H4 (cell line): ENCODE measurements at regions not wholly inside any gene's neighbourhood (a gene's known extent, or its start where the extent isn't known, plus 50 kb on each side); places are given as distances from the start of the nearest gene placed in this dataset.
"Not testable (repeated sequence)": the region's sequence is repeated elsewhere in the genome, so short reads cannot be mapped to it uniquely, and the experiment has no call there.

Experiments used
- DNase-seq: peaks from one replicate; pipeline ENCODE4 v3.0.0-alpha.2; 2015; ENCODE audit warnings: low spot score

DNA sequence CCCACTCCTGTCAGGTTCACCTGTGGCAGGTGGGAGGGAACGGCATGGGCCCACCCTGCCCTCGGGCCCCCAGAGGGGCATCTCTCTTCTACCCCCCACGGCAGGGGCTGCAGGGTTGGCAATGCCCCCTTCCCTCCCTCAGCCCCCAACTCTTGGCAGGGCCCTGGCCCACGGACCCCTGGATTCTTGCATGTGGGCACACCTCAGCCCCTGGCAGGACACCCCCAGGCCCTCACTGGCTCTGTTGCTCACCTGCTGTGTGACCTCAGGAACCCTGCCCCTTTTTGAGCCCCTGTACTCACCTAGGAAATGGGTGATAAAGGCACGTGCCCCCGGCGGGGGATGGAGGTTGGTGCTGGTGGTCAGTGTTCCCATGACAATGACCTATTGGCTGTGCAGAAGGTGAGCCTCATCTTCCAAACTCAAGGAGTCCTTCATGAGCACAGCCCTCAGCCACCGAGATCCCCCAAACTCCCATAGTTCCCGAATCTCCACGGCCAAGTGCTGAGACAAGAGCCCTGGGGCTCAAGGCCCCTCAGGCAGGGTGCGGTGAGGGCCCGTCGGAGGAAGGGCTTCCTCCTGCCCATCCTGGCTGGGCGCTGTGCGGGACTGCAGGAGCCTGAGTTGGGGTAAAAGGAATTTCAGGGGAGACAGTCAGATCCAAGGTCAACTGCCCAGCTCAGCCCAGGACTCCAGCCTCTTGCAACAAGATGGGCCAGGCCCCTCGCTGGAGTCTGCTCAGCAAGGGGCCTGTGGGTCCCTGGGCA, 198.2 kb downstream of the IGLL1 start:
- no peak for DNase-seq

DNA sequence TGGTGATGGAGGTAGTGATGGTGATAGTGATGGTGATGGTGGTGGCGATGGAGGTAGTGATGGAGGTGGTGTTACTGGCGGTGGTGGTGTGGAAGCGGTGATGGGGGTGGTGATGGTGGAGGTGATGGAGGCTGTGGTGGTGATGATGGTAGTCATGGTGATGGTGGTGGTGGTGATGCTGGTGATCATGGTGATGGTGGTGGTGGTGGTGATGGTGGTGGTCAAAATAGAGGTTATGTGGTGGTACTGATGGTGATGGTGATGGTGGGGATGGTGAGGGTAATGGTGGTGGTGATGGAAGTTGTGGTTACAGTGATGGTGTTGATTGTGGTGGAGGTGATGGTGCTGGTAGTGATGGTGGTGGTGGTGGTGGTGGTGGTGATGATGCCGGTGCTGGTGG, 199.2 kb downstream of the IGLL1 start:
- no peak for DNase-seq

DNA sequence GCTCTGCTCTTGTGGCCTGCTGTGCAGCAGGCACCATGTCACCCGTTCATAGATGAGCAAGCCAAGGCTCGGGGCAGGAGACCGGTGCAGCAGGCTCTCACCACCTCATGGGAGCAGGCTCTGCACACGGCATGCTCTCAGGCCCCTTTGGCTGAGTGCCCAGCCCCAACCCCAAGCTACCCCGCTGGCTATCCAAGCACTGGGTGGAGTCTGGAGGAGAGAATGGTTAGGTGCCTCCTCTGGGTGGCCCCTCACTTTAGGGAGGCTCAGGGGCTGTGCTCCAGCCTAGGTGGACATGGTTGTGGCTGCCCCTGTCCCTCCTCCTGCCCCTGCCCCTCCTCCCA, 199.9 kb downstream of the IGLL1 start:
- no peak for DNase-seq

DNA sequence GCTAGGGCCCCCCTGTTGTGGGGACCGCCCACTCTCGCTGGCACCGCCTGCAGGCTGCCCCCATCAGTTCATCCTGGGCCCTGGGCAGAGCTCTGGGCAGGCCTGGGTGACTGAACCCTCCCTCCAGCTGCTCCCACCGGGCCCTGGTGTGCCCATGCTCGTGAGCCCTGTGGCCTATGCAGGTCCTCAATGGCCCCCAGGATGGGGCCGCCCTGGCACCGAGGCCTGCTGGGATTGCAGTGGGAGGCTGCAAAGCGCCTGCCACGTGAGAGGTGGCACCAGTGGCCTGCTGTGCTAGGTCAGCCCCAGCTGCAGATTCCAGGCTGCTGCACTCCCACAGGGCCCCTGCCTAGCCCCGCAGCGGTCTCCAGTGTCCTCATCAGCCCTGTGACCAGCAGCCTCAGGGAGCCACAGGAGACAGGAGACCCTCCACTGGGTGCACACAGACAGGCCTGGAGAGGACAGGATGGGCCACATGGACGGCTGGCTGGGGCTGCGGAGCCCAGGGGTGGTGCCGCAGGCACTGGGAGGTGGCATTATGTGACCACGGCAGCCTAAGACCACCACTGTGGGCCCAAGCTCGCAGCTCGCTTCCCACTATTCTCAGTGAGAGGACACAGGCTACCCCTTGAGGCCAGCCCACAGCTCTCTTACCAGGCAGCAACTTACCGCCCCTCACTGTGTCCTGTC, 199.4 kb downstream of the BCR start:
- DNase-seq = not testable (repeated sequence)

DNA sequence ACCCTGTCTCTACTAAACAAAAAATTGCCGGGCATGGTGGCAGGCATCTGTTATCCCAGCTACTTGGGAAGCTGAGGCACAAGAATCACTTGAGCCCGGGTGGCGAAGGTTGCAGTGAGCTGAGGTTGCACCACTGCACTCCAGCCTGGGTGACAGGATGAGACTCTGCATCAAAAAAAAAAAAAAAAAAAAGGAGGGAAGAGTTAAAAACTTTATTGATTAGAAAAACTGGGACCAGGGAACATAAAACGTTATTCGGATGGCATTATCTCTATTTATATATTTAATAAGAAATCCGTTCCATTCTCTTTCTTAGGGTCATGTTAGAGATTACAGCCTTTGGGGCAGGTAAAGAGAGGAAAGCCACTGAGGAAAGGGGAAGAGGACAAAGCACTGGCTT, 197.5 kb downstream of the BCR start:
- DNase-seq = no peak

DNA sequence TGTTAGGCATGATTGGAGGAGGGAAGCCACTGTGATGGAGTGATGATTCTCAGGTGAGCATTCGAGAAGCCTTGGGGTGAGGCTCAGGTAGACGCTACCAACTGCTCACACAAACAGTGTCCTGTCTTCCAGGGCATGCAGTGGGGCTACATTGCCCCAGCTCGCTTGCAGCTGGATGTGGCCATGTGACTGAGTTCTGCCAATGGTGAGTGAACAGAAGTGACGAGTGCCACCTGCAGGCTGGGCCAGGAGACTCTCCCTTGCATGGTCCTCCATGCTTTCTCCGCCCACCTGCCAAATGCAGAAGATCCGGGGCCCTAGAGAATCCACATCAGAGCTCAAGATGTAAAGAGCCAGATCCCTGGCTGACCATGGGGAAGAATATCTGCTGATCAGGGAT, 195.9 kb downstream of the BCR start:
- DNase-seq = peak; percentile 35

DNA sequence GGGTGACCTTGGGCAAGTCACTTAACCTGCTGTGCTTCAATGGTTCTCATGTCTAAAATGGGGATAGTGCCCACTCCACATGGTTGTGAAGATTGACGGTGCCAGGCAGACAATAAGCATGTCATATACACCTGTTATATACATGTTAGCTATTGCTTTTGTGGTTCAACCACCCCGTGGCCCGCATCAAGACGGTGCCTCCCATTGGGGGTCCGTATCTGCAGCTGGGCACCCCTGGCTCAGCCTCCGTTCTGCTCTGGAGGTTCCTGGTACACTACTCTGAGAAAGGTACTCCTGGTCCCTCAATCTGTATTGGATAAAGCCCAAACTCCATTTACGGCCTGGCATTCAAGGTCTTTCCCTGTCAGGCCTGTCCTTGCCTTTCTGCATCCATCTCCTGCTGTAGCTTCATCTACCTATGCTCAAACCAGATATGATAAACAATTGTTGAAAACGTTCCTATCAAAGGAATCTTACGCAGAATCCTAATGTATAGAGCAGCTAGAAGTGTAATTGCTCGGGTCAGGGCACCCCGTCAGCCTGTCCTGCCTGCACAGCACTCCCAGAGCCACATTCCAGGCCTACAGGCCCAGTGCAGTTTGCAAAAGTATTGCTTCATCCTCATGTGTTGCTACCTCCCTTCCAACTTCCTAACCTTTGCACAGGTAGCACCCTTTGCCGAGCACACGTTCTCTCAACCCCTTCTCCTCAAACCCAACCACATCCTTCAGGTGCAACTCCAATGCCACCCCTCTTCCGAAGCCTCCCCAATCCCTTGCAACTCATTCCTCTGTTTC, 194.9 kb downstream of the BCR start:
- no peak for DNase-seq

DNA sequence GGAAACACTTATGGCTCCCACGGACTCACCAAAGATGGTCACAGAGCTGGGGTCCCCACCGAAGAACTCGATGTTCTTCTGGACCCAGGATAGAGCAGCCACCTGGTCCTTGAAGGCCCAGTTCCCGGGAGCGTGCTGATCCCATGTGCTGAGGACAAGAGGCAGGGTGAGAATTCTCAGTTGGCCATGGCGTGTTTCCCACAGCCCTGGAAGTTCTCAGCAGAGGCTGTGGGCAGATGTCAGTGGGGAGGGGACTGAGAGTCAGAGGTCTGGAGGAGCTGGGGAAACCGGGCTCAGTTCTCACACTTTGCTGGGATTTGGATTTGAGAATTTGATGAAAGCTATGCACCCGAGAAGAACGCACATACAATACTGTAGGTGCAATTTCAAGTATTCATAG, 193.3 kb downstream of the BCR start:
- no peak for DNase-seq

DNA sequence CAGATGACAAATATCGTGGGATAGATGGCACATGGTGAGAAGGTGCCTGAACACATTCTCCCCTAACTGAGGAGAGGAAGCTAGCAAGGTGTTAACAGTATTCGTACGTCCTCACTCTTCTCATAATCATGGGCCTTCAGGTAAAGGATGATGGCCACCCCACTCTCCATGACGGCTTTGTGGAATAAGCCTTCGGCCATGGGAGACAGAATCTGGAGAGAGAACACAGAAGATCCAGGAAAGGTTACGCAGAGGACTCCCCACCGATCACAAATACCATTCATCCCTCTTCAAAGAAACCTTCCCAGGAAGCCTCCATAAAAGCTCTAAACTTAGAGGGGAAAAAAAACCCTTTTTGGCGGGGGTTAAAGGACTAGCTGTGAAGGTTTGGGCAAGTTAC, 189.9 kb downstream of the BCR start:
- no peak for DNase-seq

DNA sequence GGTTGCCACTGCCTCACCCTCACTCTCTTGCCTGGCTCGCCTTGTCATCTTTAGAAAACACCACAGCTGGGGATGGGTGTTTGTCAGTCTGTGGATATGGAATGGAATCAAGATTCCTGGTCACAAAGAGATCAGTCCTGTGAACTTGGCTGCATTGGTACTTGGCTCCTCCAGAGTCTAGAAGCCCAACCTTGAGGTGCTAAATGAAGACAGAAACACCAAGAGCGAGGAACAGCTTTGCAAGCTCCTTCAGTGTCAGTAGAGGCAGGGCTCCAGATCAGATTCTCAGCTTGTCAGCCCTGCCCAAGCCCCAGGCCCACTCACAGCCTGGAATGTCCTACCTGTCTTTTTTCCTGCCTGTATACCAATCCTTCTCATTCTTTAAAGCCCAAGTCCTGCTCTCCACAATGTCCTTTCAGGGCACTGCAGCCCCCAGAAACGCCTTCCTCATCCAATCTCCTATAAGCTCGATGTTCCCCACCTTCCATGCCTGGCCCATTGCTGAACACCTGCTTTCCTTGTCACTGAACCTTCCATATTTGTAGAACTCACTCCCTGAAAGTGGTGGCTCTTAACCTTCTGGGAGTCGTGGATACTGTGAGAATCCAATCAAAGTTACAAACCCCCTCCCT, 188.9 kb downstream of the BCR start:
- DNase-seq = no peak
